Breast epithelium (tissue), 4 donors: ENCODE measurements at regions not wholly inside any gene's neighbourhood (a gene's known extent, or its start where the extent isn't known, plus 50 kb on each side); places are given as distances from the start of the nearest gene placed in this dataset.

Experiments
- DNase-seq, 2 donors: peaks; one replicate each; pipeline ENCODE4 v3.0.0-alpha.2; 2019; ENCODE audit warnings: low spot score in 2 of 2
- H3K27ac ChIP-seq, 2 donors: fragments of 200-600 bp; sonication (generic) in 1 of 2; one replicate each; pipeline ENCODE4 v1.5.1; 2016 to 2019; ENCODE audit warnings: mild to moderate bottlenecking in 1 of 2
- H3K27me3 ChIP-seq, 2 donors: fragments of 200-600 bp; sonication (generic) in 1 of 2; one replicate each; pipeline versions ENCODE4 v1.5.1 to v1.6.0; 2017 to 2019; ENCODE audit warnings: control low read depth in 1 of 2, mild to moderate bottlenecking in 1 of 2
- H3K36me3 ChIP-seq: fragments of 200-600 bp; one replicate; pipeline ENCODE4 v1.5.1; 2019
- H3K4me1 ChIP-seq, 2 donors: fragments of 200-600 bp; sonication (generic); one replicate each; pipeline ENCODE4 v1.5.1; 2016 to 2019; ENCODE audit warnings: control low read depth in 1 of 2
- H3K4me3 ChIP-seq, 3 donors: fragments of 200-600 bp; sonication (generic); 1 replicate in 2 of 3; 2 replicates in 1 of 3; pipeline ENCODE4 v1.5.1; 2016 to 2019; ENCODE audit warnings: mild to moderate bottlenecking in 3 of 3, moderate library complexity in 2 of 3
- H3K9me3 ChIP-seq, 2 donors: fragments of 200-600 bp; sonication (generic) in 1 of 2; one replicate each; pipeline ENCODE4 v1.5.1; 2016 to 2019; ENCODE audit warnings: control low read depth in 1 of 2
- CTCF ChIP-seq, 3 donors: fragments of 450-650 bp; IDR thresholded peaks; one replicate each; pipeline ENCODE4 v1.5.1; 2016 to 2017; ENCODE audit warnings: antibody characterized with exemption in 3 of 3, mild to moderate bottlenecking in 3 of 3, moderate library complexity in 3 of 3
- POLR2A ChIP-seq: fragments of 450-650 bp; IDR thresholded peaks from one replicate; pipeline ENCODE4 v1.6.1; 2016; ENCODE audit warnings: antibody characterized with exemption, mild to moderate bottlenecking, moderate library complexity
- POLR2AphosphoS5 ChIP-seq, 3 donors: sonication (generic); formaldehyde crosslinking; IDR thresholded peaks; one replicate each; pipeline ENCODE4 v1.6.1; 2017; ENCODE audit warnings: antibody characterized with exemption in 3 of 3
- intact Hi-C: fragments of 100-400 bp; cut with DNase I; formaldehyde crosslinking; loops from one replicate; pipeline ENCODE4 v1.15.1; 2023; ENCODE audit warnings: low total_unique reads

- DNase-seq = no peak
- Histone ChIP-seq H3K4me3 (no peak overlapping the region), H3K27ac (no peak overlapping the region), H3K27me3 (no peaks in the 10 kb centered on the region), H3K9me3 (no peaks in the 10 kb centered on the region), H3K4me1 (no peaks in the 10 kb centered on the region), H3K36me3 (no peaks in the 10 kb centered on the region)
- intact Hi-C loops = no loop called here
- no peak for TF ChIP-seq CTCF (IDR thresholded peaks at IDR 0.05)
- no peak for TF ChIP-seq POLR2A
- no peak for TF ChIP-seq POLR2AphosphoS5 (IDR thresholded peaks at IDR 0.05)
Measured at GRCh38 chr12:118625050-118625675, 248.8 kb downstream of the SUDS3 start.

GRCh38 chr12:118633071-118633470, 256.7 kb downstream of the SUDS3 start:
- TF ChIP-seq CTCF (IDR thresholded peaks at IDR 0.05) (no peak), POLR2AphosphoS5 (IDR thresholded peaks at IDR 0.05) (no peak), POLR2A (no peak)
- H3K27me3 ChIP-seq = peaks cover 0 to 4% of the 10 kb centered on the region in 2 donors
- DNase-seq = no peak
- no peaks in the 10 kb centered on the region for H3K36me3 ChIP-seq
- H3K4me1 ChIP-seq = no peaks in the 10 kb centered on the region
- H3K4me3 ChIP-seq = no peak overlapping the region
- no peak overlapping the region for H3K27ac ChIP-seq
- no peaks in the 10 kb centered on the region for H3K9me3 ChIP-seq
- intact Hi-C loops = no loop called here

GRCh38 chr12:118635276-118635675, 258.9 kb downstream of the SUDS3 start:
- H3K9me3 ChIP-seq = no peaks in the 10 kb centered on the region
- no peak overlapping the region for H3K4me3 ChIP-seq
- H3K4me1 ChIP-seq = no peaks in the 10 kb centered on the region
- H3K27me3 ChIP-seq = peaks cover 0 to 4% of the 10 kb centered on the region in 2 donors
- no peak for DNase-seq
- no peaks in the 10 kb centered on the region for H3K36me3 ChIP-seq
- TF ChIP-seq CTCF (IDR thresholded peaks at IDR 0.05) = no peak
- no peak for TF ChIP-seq POLR2A
- no peak for TF ChIP-seq POLR2AphosphoS5 (IDR thresholded peaks at IDR 0.05)
- intact Hi-C loops = no loop called here
- H3K27ac ChIP-seq = no peak overlapping the region

GRCh38 chr12:118637767-118638370, 261.5 kb downstream of the SUDS3 start:
- no peak for DNase-seq
- TF ChIP-seq POLR2A (no peak), POLR2AphosphoS5 (IDR thresholded peaks at IDR 0.05) (no peak), CTCF (IDR thresholded peaks at IDR 0.05) (no peak)
- intact Hi-C loops = no loop called here
- Histone ChIP-seq H3K9me3 (no peaks in the 10 kb centered on the region), H3K4me3 (no peak overlapping the region), H3K4me1 (no peaks in the 10 kb centered on the region), H3K36me3 (no peaks in the 10 kb centered on the region), H3K27me3 (peaks cover 0 to 4% of the 10 kb centered on the region in 2 donors), H3K27ac (no peak overlapping the region)

GRCh38 chr12:118641249-118641648, 264.9 kb downstream of the SUDS3 start:
- intact Hi-C loops = no loop called here
- DNase-seq = no peak
- Histone ChIP-seq H3K9me3 (no peaks in the 10 kb centered on the region), H3K4me3 (no peak overlapping the region), H3K4me1 (no peaks in the 10 kb centered on the region), H3K36me3 (no peaks in the 10 kb centered on the region), H3K27me3 (peaks cover 0 to 2% of the 10 kb centered on the region in 2 donors), H3K27ac (no peak overlapping the region)
- TF ChIP-seq POLR2A = no peak
- TF ChIP-seq CTCF (IDR thresholded peaks at IDR 0.05) = no peak
